ENCODE measurements at regions not wholly inside any gene's neighbourhood (a gene's known extent, or its start where the extent isn't known, plus 50 kb on each side); places are given as distances from the start of the nearest gene placed in this dataset.

DNA sequence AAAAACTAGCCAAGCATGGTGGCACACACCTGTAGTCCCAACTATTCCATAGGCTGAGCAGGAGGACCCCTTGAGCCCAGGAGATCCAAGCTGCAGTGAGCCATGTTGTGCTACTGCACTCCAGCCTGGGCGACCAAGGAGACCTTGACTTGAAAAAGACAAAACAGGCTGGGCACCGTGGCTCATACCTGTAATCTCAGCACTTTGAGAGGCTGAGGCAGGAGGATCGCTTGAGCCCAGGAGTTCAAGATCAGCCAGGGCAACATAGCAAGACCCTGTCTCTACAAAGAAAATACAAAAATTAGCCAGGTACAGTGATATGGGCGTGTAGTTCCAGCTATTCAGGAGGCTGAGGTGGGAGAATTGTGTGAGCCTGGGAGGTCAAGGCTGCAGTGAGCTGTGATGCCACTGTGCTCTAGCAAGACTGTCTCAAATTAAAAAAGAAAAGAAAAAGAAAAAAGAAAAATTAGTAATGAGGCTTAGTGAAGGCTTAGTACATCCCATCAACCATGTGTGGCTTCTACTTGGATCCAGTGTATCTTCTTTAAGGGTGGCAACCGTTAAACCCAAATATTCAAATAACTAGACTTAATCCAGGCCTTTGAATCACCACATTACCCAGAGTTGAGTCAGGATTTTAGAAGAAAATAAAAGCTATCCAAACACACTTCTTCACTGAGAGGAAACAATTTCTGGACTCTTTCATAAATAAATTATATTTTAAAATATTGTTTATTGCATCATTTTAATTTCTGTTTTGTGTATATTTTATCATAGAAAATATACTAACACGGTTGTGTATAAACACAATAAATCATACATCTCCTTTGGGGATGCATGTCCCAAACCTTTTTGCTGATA, 74.3 kb upstream of the RAB4A start:
- TF ChIP-seq, protein P1, sequence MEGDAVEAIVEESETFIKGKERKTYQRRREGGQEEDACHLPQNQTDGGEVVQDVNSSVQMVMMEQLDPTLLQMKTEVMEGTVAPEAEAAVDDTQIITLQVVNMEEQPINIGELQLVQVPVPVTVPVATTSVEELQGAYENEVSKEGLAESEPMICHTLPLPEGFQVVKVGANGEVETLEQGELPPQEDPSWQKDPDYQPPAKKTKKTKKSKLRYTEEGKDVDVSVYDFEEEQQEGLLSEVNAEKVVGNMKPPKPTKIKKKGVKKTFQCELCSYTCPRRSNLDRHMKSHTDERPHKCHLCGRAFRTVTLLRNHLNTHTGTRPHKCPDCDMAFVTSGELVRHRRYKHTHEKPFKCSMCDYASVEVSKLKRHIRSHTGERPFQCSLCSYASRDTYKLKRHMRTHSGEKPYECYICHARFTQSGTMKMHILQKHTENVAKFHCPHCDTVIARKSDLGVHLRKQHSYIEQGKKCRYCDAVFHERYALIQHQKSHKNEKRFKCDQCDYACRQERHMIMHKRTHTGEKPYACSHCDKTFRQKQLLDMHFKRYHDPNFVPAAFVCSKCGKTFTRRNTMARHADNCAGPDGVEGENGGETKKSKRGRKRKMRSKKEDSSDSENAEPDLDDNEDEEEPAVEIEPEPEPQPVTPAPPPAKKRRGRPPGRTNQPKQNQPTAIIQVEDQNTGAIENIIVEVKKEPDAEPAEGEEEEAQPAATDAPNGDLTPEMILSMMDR (conservative IDR thresholded peaks at IDR 0.05): no peak
- TF ChIP-seq EZH2 (IDR thresholded peaks at IDR 0.05; ENCODE audit: low read depth): no peak

Data from PC-9 (cell line).